ENCODE measurements at regions not wholly inside any gene's neighbourhood (a gene's known extent, or its start where the extent isn't known, plus 50 kb on each side); places are given as distances from the start of the nearest gene placed in this dataset.

DNA sequence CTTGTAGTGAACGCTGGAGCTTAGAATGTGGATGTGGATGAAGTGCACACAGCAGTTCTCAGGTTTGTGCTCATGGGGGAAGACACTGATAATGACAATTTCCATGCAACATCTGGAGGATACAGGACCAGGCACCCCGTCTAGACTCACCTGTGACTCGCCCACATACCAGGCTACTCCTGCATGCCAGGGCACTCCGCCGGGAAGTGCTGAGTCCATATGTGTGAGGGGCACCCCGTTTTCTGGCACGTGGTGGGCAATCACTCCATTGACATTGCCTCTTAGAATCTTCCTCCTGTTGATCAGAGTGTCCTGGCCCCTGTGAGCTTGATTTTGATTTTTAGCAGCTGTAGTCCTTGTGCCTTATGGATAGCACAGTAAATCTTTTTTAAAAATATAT lies 90.9 kb upstream of the LRPAP1 start:
- TF ChIP-seq, protein P1, sequence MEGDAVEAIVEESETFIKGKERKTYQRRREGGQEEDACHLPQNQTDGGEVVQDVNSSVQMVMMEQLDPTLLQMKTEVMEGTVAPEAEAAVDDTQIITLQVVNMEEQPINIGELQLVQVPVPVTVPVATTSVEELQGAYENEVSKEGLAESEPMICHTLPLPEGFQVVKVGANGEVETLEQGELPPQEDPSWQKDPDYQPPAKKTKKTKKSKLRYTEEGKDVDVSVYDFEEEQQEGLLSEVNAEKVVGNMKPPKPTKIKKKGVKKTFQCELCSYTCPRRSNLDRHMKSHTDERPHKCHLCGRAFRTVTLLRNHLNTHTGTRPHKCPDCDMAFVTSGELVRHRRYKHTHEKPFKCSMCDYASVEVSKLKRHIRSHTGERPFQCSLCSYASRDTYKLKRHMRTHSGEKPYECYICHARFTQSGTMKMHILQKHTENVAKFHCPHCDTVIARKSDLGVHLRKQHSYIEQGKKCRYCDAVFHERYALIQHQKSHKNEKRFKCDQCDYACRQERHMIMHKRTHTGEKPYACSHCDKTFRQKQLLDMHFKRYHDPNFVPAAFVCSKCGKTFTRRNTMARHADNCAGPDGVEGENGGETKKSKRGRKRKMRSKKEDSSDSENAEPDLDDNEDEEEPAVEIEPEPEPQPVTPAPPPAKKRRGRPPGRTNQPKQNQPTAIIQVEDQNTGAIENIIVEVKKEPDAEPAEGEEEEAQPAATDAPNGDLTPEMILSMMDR (IDR thresholded peaks at IDR 0.05; ENCODE audit: low read depth, low read length), result no peak
- TF ChIP-seq POLR2A (IDR thresholded peaks at IDR 0.05; ENCODE audit: extremely low read depth, insufficient read length) (no peak), MYC (IDR thresholded peaks at IDR 0.05; ENCODE audit: low read depth, low read length) (no peak)
- TF ChIP-seq, protein P2, sequence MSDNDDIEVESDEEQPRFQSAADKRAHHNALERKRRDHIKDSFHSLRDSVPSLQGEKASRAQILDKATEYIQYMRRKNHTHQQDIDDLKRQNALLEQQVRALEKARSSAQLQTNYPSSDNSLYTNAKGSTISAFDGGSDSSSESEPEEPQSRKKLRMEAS (IDR thresholded peaks at IDR 0.05; ENCODE audit: low read depth, low read length), result no peak
